HL-60 (cell line): ENCODE measurements at regions not wholly inside any gene's neighbourhood (a gene's known extent, or its start where the extent isn't known, plus 50 kb on each side); places are given as distances from the start of the nearest gene placed in this dataset.

Source experiments
- DNase-seq, 2 experiments: peaks; one replicate each; pipeline ENCODE4 v3.0.0-alpha.2; 2010 to 2020; ENCODE audit warnings: low read depth in 1 of 2, low spot score in 1 of 2
- H3K27ac ChIP-seq: fragments of 250-450 bp; sonication (Bioruptor Pico); replicated peaks from 2 replicates; pipeline ENCODE4 v1.5.1; 2020; ENCODE audit warnings: mild to moderate bottlenecking, moderate library complexity
- H3K27me3 ChIP-seq: fragments of 250-450 bp; sonication (Bioruptor Pico); 2 replicates; pipeline ENCODE4 v1.5.1; 2021; ENCODE audit warnings: mild to moderate bottlenecking, moderate library complexity; ENCODE audit not compliant: insufficient read depth, poor library complexity, severe bottlenecking
- H3K4me3 ChIP-seq: replicated peaks from 2 replicates; pipeline ENCODE4 v1.5.1; 2011; ENCODE audit warnings: mild to moderate bottlenecking, control low read depth, low read length; ENCODE audit not compliant: insufficient read depth
- GABPA ChIP-seq: IDR thresholded peaks from 2 replicates; pipeline ENCODE4 v1.6.1; 2012; ENCODE audit warnings: low read depth
- POLR2AphosphoS5 ChIP-seq: IDR thresholded peaks from 2 replicates; pipeline ENCODE4 v1.6.1; 2012; ENCODE audit warnings: low read depth
- SPI1 ChIP-seq: IDR thresholded peaks from 2 replicates; pipeline ENCODE4 v1.6.1; 2012; ENCODE audit warnings: low read depth, mild to moderate bottlenecking, borderline replicate concordance
- TF ChIP-seq, protein P1 (sequence below): IDR thresholded peaks from one replicate; pipeline ENCODE4 v1.5.1; 2011; ENCODE audit warnings: low read length, control low read depth, inconsistent platforms; ENCODE audit not compliant: insufficient read depth
- TF ChIP-seq, protein P2 (sequence below): IDR thresholded peaks from 2 replicates; pipeline ENCODE4 v1.6.1; 2012; ENCODE audit warnings: low read depth; ENCODE audit not compliant: insufficient replicate concordance

DNA sequence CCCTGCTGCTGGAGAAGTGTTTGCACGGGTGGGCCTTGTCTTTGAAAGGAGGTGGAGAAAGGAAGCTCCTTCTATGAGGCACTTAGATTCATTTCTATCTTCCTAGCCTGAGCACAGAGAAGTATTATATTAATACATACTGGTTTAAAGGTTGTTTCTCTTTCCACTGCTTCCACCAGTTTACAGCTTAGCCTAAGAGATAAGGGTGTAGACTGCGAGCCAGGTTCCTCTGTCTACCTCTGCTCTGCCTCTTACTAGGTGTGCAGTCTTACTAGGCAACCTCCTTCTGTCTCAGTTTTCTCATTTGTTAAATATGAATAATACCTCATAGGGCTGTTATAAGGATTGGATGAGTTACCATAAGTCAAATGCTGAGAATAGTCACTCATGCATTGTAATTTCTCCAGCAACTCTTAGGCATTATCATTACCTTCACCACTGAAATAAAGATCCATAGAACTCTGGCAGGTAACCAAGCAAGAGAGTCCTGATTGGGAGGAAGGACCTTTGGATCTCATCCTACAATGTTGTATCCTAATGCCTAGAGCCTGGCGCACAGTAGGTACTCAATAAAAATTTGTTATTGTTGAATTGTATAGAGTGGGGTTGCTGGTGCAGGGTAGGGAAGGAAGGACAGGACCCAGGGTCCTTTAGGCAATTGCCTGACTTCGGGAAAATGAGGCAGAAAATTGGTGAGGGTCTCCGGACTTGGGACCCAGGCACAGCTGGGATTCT, 95.1 kb downstream of the TBX19 start:
- TF ChIP-seq GABPA (no peak), POLR2AphosphoS5 (no peak), SPI1 (no peak)
- TF ChIP-seq, protein P1, sequence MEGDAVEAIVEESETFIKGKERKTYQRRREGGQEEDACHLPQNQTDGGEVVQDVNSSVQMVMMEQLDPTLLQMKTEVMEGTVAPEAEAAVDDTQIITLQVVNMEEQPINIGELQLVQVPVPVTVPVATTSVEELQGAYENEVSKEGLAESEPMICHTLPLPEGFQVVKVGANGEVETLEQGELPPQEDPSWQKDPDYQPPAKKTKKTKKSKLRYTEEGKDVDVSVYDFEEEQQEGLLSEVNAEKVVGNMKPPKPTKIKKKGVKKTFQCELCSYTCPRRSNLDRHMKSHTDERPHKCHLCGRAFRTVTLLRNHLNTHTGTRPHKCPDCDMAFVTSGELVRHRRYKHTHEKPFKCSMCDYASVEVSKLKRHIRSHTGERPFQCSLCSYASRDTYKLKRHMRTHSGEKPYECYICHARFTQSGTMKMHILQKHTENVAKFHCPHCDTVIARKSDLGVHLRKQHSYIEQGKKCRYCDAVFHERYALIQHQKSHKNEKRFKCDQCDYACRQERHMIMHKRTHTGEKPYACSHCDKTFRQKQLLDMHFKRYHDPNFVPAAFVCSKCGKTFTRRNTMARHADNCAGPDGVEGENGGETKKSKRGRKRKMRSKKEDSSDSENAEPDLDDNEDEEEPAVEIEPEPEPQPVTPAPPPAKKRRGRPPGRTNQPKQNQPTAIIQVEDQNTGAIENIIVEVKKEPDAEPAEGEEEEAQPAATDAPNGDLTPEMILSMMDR = no peak
- TF ChIP-seq, protein P2, sequence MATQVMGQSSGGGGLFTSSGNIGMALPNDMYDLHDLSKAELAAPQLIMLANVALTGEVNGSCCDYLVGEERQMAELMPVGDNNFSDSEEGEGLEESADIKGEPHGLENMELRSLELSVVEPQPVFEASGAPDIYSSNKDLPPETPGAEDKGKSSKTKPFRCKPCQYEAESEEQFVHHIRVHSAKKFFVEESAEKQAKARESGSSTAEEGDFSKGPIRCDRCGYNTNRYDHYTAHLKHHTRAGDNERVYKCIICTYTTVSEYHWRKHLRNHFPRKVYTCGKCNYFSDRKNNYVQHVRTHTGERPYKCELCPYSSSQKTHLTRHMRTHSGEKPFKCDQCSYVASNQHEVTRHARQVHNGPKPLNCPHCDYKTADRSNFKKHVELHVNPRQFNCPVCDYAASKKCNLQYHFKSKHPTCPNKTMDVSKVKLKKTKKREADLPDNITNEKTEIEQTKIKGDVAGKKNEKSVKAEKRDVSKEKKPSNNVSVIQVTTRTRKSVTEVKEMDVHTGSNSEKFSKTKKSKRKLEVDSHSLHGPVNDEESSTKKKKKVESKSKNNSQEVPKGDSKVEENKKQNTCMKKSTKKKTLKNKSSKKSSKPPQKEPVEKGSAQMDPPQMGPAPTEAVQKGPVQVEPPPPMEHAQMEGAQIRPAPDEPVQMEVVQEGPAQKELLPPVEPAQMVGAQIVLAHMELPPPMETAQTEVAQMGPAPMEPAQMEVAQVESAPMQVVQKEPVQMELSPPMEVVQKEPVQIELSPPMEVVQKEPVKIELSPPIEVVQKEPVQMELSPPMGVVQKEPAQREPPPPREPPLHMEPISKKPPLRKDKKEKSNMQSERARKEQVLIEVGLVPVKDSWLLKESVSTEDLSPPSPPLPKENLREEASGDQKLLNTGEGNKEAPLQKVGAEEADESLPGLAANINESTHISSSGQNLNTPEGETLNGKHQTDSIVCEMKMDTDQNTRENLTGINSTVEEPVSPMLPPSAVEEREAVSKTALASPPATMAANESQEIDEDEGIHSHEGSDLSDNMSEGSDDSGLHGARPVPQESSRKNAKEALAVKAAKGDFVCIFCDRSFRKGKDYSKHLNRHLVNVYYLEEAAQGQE = no peak
- no peak for DNase-seq
- H3K27me3 ChIP-seq = no peaks in the 10 kb centered on the region
- H3K27ac ChIP-seq = no peak overlapping the region
- no peak overlapping the region for H3K4me3 ChIP-seq

DNA sequence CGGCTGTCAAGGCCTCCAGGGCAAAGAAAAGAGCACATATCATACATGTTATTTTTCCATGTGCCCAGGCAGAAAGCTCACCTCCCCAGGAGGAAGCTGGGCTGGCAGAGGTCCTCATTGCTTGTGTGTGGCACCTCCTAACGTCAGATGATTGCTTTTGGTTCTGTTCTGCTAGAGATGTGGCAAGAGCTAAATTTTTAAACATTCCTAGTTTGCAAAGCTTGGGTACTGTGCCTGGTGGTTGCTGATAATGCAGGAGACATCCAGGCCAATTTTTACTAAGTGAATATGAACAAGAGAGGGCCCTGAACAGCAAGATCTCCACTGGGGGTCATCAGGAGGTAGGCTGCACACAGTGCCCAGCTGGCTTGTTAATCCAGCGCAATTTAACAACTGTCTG, 93.9 kb downstream of the TBX19 start:
- Histone ChIP-seq H3K27me3 (no peaks in the 10 kb centered on the region), H3K27ac (no peak overlapping the region), H3K4me3 (no peak overlapping the region)
- TF ChIP-seq GABPA = no peak
- no peak for TF ChIP-seq POLR2AphosphoS5
- TF ChIP-seq, protein P2 = no peak
- TF ChIP-seq SPI1 = no peak
- TF ChIP-seq, protein P1 = no peak
- DNase-seq = no peak

DNA sequence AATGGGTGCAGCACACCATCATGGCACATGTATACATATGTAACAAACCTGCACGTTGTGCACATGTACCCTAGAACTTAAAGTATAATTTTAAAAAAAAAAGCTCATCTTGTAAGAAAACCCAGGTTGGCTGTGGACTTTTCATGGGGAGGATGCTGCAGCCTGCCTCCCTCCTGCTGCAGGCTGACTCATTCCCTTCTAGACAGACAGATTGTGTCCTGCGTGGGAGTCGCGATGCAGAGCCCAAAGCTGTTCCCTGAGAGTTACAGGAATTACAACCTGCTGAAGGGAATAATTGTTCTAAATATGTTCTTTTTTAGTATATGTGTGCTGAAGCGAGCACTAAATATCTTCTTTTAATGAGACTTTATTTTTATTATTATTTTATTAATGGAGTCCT, 93.2 kb downstream of the TBX19 start:
- Histone ChIP-seq H3K27ac (no peak overlapping the region), H3K4me3 (no peak overlapping the region), H3K27me3 (no peaks in the 10 kb centered on the region)
- no peak for DNase-seq
- TF ChIP-seq, protein P2 = no peak
- no peak for TF ChIP-seq GABPA
- no peak for TF ChIP-seq SPI1
- TF ChIP-seq, protein P1 = no peak
- no peak for TF ChIP-seq POLR2AphosphoS5
